Skeletal muscle tissue (tissue), 3 donors: ENCODE measurements at regions not wholly inside any gene's neighbourhood (a gene's known extent, or its start where the extent isn't known, plus 50 kb on each side); places are given as distances from the start of the nearest gene placed in this dataset.

Experiments
- H3K27ac ChIP-seq: one replicate; pipeline ENCODE4 v1.7.0; 2013; ENCODE audit warnings: mild to moderate bottlenecking, low read depth, low read length, inconsistent platforms
- H3K27me3 ChIP-seq, 3 donors: one replicate each; pipeline ENCODE4 v1.7.0; 2013; ENCODE audit warnings: low read length in 3 of 3; ENCODE audit not compliant: control insufficient read depth in 3 of 3, insufficient read depth in 3 of 3
- H3K36me3 ChIP-seq, 3 donors: one replicate each; pipeline ENCODE4 v1.7.0; 2013; ENCODE audit warnings: low read length in 3 of 3; ENCODE audit not compliant: control insufficient read depth in 3 of 3, insufficient read depth in 3 of 3
- H3K4me1 ChIP-seq, 3 donors: one replicate each; pipeline ENCODE4 v1.7.0; 2013; ENCODE audit warnings: low read length in 3 of 3, mild to moderate bottlenecking in 3 of 3; ENCODE audit not compliant: control insufficient read depth in 3 of 3, insufficient read depth in 3 of 3
- H3K4me3 ChIP-seq, 3 donors: one replicate each; pipeline ENCODE4 v1.7.0; 2013; ENCODE audit warnings: low read length in 3 of 3
- H3K9ac ChIP-seq, 3 donors: one replicate each; pipeline ENCODE4 v1.7.0; 2013; ENCODE audit warnings: low read length in 3 of 3, mild to moderate bottlenecking in 3 of 3, moderate library complexity in 2 of 3, low read depth in 1 of 3
- H3K9me3 ChIP-seq, 3 donors: one replicate each; pipeline ENCODE4 v1.7.0; 2013; ENCODE audit warnings: low read length in 3 of 3; ENCODE audit not compliant: control insufficient read depth in 3 of 3
- donor health status: Osteomylitis.

GRCh38 chr2:60603533-60604190 lies 50.2 kb upstream of the BCL11A start:
- no peaks in the 10 kb centered on the region for H3K4me1 ChIP-seq
- no peak overlapping the region for H3K9ac ChIP-seq
- peaks cover 0 to 3% (median 3%) of the 10 kb centered on the region in 3 donors for H3K9me3 ChIP-seq
- H3K27me3 ChIP-seq: peaks cover 0 to 6% (median 0%) of the 10 kb centered on the region in 3 donors
- no peak overlapping the region for H3K27ac ChIP-seq
- no peaks in the 10 kb centered on the region for H3K36me3 ChIP-seq
- H3K4me3 ChIP-seq: no peak overlapping the region

GRCh38 chr2:60604486-60605064 lies 51.1 kb upstream of the BCL11A start:
- no peaks in the 10 kb centered on the region for H3K4me1 ChIP-seq
- no peak overlapping the region for H3K4me3 ChIP-seq
- no peaks in the 10 kb centered on the region for H3K36me3 ChIP-seq
- peaks cover 0 to 3% (median 3%) of the 10 kb centered on the region in 3 donors for H3K9me3 ChIP-seq
- no peak overlapping the region for H3K27ac ChIP-seq
- peaks cover 0 to 6% (median 0%) of the 10 kb centered on the region in 3 donors for H3K27me3 ChIP-seq
- no peak overlapping the region for H3K9ac ChIP-seq

DNA sequence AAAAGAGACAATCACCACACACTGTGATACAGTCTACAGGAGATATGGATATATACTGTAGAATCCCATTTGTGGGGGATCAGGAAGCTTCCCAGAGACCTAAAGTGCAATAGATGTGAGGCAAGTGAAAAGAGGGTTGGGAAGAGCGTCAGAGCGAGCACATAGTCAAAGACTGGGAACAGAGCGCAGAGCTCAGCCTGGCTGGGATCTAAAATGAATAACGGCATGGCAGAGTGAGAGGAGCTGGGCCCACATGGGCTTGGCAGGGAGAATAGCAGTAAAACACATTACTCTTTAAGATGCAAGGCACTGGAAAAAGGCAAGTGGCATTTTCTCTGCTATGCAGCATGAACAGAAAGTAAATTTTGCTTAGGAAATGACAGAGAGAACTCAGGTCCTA lies 52.4 kb upstream of the BCL11A start:
- no peak overlapping the region for H3K9ac ChIP-seq
- H3K4me1 ChIP-seq: no peaks in the 10 kb centered on the region
- H3K9me3 ChIP-seq: no peaks in the 10 kb centered on the region
- no peak overlapping the region for H3K27ac ChIP-seq
- H3K36me3 ChIP-seq: no peaks in the 10 kb centered on the region
- H3K27me3 ChIP-seq: peaks cover 0 to 3% (median 0%) of the 10 kb centered on the region in 3 donors
- H3K4me3 ChIP-seq: no peak overlapping the region

- Histone ChIP-seq H3K4me3 (no peak overlapping the region), H3K27me3 (peaks cover 0 to 5% (median 0%) of the 10 kb centered on the region in 3 donors)
These were observed 55.2 kb upstream of the BCL11A start for GRCh38 chr2:60608679-60609078.

DNA sequence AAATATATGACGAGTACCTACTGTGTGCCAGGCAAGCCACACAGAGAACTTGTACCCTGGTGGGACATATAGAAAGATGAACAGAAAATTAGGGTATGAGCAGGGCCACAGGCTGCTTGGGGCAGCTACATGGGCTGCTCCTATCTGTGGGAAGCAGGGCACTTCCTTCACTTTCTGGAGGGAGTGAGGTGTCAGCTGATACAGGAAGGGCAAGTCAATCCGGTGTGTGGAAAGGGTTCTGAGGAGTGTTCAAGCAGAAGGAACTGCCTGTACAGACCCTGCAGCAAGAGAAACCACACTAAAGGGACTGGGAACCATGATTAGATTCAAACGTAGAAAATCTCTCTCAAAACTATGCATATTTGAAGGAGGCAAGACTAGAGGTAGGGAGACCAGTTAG lies 58.6 kb upstream of the BCL11A start:
- Histone ChIP-seq H3K9me3 (no peaks in the 10 kb centered on the region), H3K4me3 (no peak overlapping the region), H3K4me1 (no peaks in the 10 kb centered on the region), H3K36me3 (no peaks in the 10 kb centered on the region), H3K9ac (no peak overlapping the region), H3K27ac (no peak overlapping the region), H3K27me3 (peaks cover 0 to 5% (median 0%) of the 10 kb centered on the region in 3 donors)

More at GRCh38 chr2:60608679-60609078, 55.2 kb upstream of the BCL11A start:
- H3K9me3 ChIP-seq: no peaks in the 10 kb centered on the region
- H3K36me3 ChIP-seq: no peaks in the 10 kb centered on the region
- H3K9ac ChIP-seq: no peak overlapping the region
- no peak overlapping the region for H3K27ac ChIP-seq
- no peaks in the 10 kb centered on the region for H3K4me1 ChIP-seq

GRCh38 chr2:60614319-60614718 lies 60.9 kb upstream of the BCL11A start:
- no peaks in the 10 kb centered on the region for H3K4me1 ChIP-seq
- H3K36me3 ChIP-seq: no peaks in the 10 kb centered on the region
- no peak overlapping the region for H3K9ac ChIP-seq
- no peak overlapping the region for H3K27ac ChIP-seq
- no peak overlapping the region for H3K4me3 ChIP-seq
- H3K27me3 ChIP-seq: peaks cover 0 to 5% (median 0%) of the 10 kb centered on the region in 3 donors
- H3K9me3 ChIP-seq: no peaks in the 10 kb centered on the region

GRCh38 chr2:60621688-60622429 lies 68.4 kb upstream of the BCL11A start:
- Histone ChIP-seq H3K4me3 (no peak overlapping the region), H3K36me3 (no peaks in the 10 kb centered on the region), H3K27me3 (peaks cover 0 to 7% (median 0%) of the 10 kb centered on the region in 3 donors), H3K9ac (no peak overlapping the region), H3K27ac (no peak overlapping the region), H3K4me1 (no peaks in the 10 kb centered on the region), H3K9me3 (no peaks in the 10 kb centered on the region)

GRCh38 chr2:60623040-60623439 lies 69.6 kb upstream of the BCL11A start:
- Histone ChIP-seq H3K27me3 (peaks cover 0 to 7% (median 0%) of the 10 kb centered on the region in 3 donors), H3K27ac (no peak overlapping the region), H3K36me3 (no peaks in the 10 kb centered on the region), H3K4me1 (no peaks in the 10 kb centered on the region), H3K9ac (no peak overlapping the region), H3K4me3 (no peak overlapping the region), H3K9me3 (no peaks in the 10 kb centered on the region)

DNA sequence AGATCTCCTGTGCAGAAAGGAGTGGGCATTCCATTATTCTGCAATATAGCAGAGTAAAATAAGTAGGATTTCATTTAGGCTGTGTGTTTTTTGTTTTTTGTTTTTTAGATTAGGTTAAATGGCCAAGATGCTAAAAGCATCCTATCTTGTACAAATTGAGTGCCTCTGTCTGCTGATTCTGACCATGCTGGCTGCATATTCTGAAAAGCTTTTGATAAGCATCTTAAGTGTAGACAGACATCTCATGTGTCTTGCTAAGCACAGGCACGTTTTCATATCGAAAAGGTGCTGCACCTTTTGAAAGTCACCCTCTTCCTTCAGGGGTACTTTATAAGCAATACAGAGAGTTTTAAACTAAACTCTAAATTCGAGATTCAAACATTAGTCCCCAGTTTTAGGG lies 74.0 kb upstream of the BCL11A start:
- no peak overlapping the region for H3K9ac ChIP-seq
- H3K4me1 ChIP-seq: no peaks in the 10 kb centered on the region
- no peaks in the 10 kb centered on the region for H3K36me3 ChIP-seq
- peaks cover 0 to 8% (median 4%) of the 10 kb centered on the region in 3 donors for H3K27me3 ChIP-seq
- no peak overlapping the region for H3K27ac ChIP-seq
- H3K4me3 ChIP-seq: no peak overlapping the region
- no peaks in the 10 kb centered on the region for H3K9me3 ChIP-seq

GRCh38 chr2:60628026-60628425 lies 74.6 kb upstream of the BCL11A start:
- no peaks in the 10 kb centered on the region for H3K4me1 ChIP-seq
- no peak overlapping the region for H3K9ac ChIP-seq
- no peak overlapping the region for H3K27ac ChIP-seq
- H3K4me3 ChIP-seq: no peak overlapping the region
- no peaks in the 10 kb centered on the region for H3K36me3 ChIP-seq
- no peaks in the 10 kb centered on the region for H3K9me3 ChIP-seq
- H3K27me3 ChIP-seq: peaks cover 0 to 8% (median 4%) of the 10 kb centered on the region in 3 donors
